ENCODE measurements at regions not wholly inside any gene's neighbourhood (a gene's known extent, or its start where the extent isn't known, plus 50 kb on each side); places are given as distances from the start of the nearest gene placed in this dataset.

DNA sequence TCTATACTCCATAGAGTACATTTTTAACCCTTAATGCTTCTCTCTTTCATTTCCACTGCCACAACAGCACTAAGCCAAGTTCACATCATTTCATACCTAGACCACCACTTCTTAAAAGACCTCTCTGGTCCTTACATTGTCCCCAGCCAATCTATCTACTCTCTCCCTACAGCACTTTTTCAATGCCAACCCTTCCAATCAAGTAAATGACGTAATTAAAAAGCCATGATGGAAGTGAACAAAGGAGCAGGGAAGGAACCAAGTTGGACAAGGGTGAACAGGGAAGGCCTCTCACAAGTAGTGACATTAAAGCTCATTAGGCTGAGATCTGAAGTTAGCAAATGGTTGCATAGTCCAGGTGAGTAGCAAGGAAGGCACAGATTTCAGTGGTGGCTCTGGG lies 195.1 kb upstream of the CCDC150 start:
- Histone ChIP-seq H3K27me3 (ENCODE audit: control insufficient read depth in 1 of 2, insufficient read depth in 2 of 2, low read length in 2 of 2) (peaks cover 0 to 6% of the 10 kb centered on the region in 2 donors), H3K36me3 (ENCODE audit: control insufficient read depth in 1 of 2, insufficient read depth in 2 of 2, low read length in 2 of 2) (no peaks in the 10 kb centered on the region), H3K9ac (ENCODE audit: low read depth in 1 of 2, low read length in 2 of 2) (no peak overlapping the region), H3K9me3 (ENCODE audit: control insufficient read depth in 1 of 2, low read length in 2 of 2) (no peaks in the 10 kb centered on the region), H3K27ac (ENCODE audit: low read depth, low read length) (no peak overlapping the region), H3K4me3 (ENCODE audit: low read depth in 1 of 2, low read length in 2 of 2) (no peak overlapping the region), H3K4me1 (ENCODE audit: control insufficient read depth in 1 of 2, insufficient read depth in 2 of 2, low read length in 2 of 2) (no peaks in the 10 kb centered on the region)

GRCh38 chr2:196445991-196446390 lies 193.5 kb upstream of the CCDC150 start:
- Histone ChIP-seq H3K36me3 (ENCODE audit: control insufficient read depth in 1 of 2, insufficient read depth in 2 of 2, low read length in 2 of 2) (no peaks in the 10 kb centered on the region), H3K9ac (ENCODE audit: low read depth in 1 of 2, low read length in 2 of 2) (no peak overlapping the region), H3K4me3 (ENCODE audit: low read depth in 1 of 2, low read length in 2 of 2) (no peak overlapping the region), H3K27ac (ENCODE audit: low read depth, low read length) (no peak overlapping the region), H3K4me1 (ENCODE audit: control insufficient read depth in 1 of 2, insufficient read depth in 2 of 2, low read length in 2 of 2) (no peaks in the 10 kb centered on the region), H3K9me3 (ENCODE audit: control insufficient read depth in 1 of 2, low read length in 2 of 2) (no peaks in the 10 kb centered on the region), H3K27me3 (ENCODE audit: control insufficient read depth in 1 of 2, insufficient read depth in 2 of 2, low read length in 2 of 2) (peaks cover 0 to 6% of the 10 kb centered on the region in 2 donors)

DNA sequence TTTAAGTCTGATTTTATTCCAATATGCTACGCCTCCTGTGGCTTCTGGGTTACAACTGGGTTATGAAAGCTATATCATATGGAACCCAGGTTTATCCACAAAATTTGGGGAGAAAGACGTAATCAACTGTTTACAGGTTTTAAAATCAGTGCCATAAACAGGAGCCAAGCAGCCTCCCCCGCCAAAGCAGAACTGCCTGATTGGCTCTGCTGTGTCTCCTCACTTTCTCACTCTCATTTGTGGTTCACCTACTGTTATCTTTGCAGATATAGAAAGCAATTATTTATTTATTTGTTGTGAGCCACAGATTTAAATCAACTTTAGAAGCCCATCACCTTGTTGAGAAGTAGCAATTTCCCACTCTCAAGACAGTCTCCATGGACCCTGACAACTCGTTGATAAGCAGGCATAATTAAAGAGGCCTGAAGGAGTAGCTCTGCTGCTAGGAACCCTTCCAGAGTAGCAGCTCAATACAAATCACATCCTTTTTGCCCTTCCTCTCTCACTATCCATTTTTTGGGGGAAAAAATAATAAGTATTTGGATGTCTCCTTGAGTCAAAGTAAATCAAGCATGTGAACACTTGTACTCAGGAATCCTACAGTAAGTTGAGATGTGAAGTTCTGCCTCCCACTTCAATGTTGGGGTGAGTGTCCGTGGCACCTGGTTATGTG lies 191.0 kb upstream of the CCDC150 start:
- Histone ChIP-seq H3K4me3 (ENCODE audit: low read depth in 1 of 2, low read length in 2 of 2) (no peak overlapping the region), H3K4me1 (ENCODE audit: control insufficient read depth in 1 of 2, insufficient read depth in 2 of 2, low read length in 2 of 2) (no peaks in the 10 kb centered on the region), H3K36me3 (ENCODE audit: control insufficient read depth in 1 of 2, insufficient read depth in 2 of 2, low read length in 2 of 2) (no peaks in the 10 kb centered on the region), H3K9ac (ENCODE audit: low read depth in 1 of 2, low read length in 2 of 2) (no peak overlapping the region), H3K27me3 (ENCODE audit: control insufficient read depth in 1 of 2, insufficient read depth in 2 of 2, low read length in 2 of 2) (peaks cover 0 to 6% of the 10 kb centered on the region in 2 donors), H3K9me3 (ENCODE audit: control insufficient read depth in 1 of 2, low read length in 2 of 2) (no peaks in the 10 kb centered on the region), H3K27ac (ENCODE audit: low read depth, low read length) (no peak overlapping the region)

DNA sequence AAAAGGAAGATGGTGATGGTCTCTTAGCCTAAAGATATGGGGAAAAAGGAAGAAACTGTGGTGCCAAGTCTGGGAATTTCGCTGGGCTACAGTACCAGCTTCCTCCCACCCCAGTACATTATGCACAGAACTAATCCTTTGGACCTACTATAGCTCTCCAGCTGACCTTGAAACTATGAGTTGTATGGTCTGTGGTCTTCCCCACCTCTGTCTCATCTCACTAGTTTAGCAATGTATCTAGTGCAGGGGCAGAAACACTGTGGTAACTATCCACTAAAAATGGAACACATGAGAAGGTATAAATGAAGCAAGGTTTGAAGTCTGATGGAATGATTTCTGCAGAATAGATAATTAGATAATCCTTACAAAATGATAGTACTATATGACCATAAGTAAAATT lies 190.4 kb upstream of the CCDC150 start:
- Histone ChIP-seq H3K27me3 (ENCODE audit: control insufficient read depth in 1 of 2, insufficient read depth in 2 of 2, low read length in 2 of 2) (peaks cover 0 to 6% of the 10 kb centered on the region in 2 donors), H3K9me3 (ENCODE audit: control insufficient read depth in 1 of 2, low read length in 2 of 2) (no peaks in the 10 kb centered on the region), H3K4me1 (ENCODE audit: control insufficient read depth in 1 of 2, insufficient read depth in 2 of 2, low read length in 2 of 2) (no peaks in the 10 kb centered on the region), H3K4me3 (ENCODE audit: low read depth in 1 of 2, low read length in 2 of 2) (no peak overlapping the region), H3K27ac (ENCODE audit: low read depth, low read length) (no peak overlapping the region), H3K9ac (ENCODE audit: low read depth in 1 of 2, low read length in 2 of 2) (no peak overlapping the region), H3K36me3 (ENCODE audit: control insufficient read depth in 1 of 2, insufficient read depth in 2 of 2, low read length in 2 of 2) (no peaks in the 10 kb centered on the region)

- no peaks in the 10 kb centered on the region for H3K4me1 ChIP-seq (ENCODE audit: control insufficient read depth in 1 of 2, insufficient read depth in 2 of 2, low read length in 2 of 2)
- H3K27me3 ChIP-seq (ENCODE audit: control insufficient read depth in 1 of 2, insufficient read depth in 2 of 2, low read length in 2 of 2), result peaks cover 0 to 8% of the 10 kb centered on the region in 2 donors
- H3K4me3 ChIP-seq (ENCODE audit: low read depth in 1 of 2, low read length in 2 of 2), result no peak overlapping the region
- H3K36me3 ChIP-seq (ENCODE audit: control insufficient read depth in 1 of 2, insufficient read depth in 2 of 2, low read length in 2 of 2), result no peaks in the 10 kb centered on the region
- H3K9me3 ChIP-seq (ENCODE audit: control insufficient read depth in 1 of 2, low read length in 2 of 2), result no peaks in the 10 kb centered on the region
- H3K27ac ChIP-seq (ENCODE audit: low read depth, low read length), result no peak overlapping the region
- H3K9ac ChIP-seq (ENCODE audit: low read depth in 1 of 2, low read length in 2 of 2), result no peak overlapping the region
Measured at GRCh38 chr2:196452758-196453157, 186.8 kb upstream of the CCDC150 start.

GRCh38 chr2:196453613-196454047 lies 185.9 kb upstream of the CCDC150 start:
- no peak overlapping the region for H3K9ac ChIP-seq (ENCODE audit: low read depth in 1 of 2, low read length in 2 of 2)
- H3K4me1 ChIP-seq (ENCODE audit: control insufficient read depth in 1 of 2, insufficient read depth in 2 of 2, low read length in 2 of 2), result no peaks in the 10 kb centered on the region
- H3K4me3 ChIP-seq (ENCODE audit: low read depth in 1 of 2, low read length in 2 of 2), result no peak overlapping the region
- no peak overlapping the region for H3K27ac ChIP-seq (ENCODE audit: low read depth, low read length)
- no peaks in the 10 kb centered on the region for H3K36me3 ChIP-seq (ENCODE audit: control insufficient read depth in 1 of 2, insufficient read depth in 2 of 2, low read length in 2 of 2)
- no peaks in the 10 kb centered on the region for H3K9me3 ChIP-seq (ENCODE audit: control insufficient read depth in 1 of 2, low read length in 2 of 2)
- H3K27me3 ChIP-seq (ENCODE audit: control insufficient read depth in 1 of 2, insufficient read depth in 2 of 2, low read length in 2 of 2), result peaks cover 0 to 8% of the 10 kb centered on the region in 2 donors

DNA sequence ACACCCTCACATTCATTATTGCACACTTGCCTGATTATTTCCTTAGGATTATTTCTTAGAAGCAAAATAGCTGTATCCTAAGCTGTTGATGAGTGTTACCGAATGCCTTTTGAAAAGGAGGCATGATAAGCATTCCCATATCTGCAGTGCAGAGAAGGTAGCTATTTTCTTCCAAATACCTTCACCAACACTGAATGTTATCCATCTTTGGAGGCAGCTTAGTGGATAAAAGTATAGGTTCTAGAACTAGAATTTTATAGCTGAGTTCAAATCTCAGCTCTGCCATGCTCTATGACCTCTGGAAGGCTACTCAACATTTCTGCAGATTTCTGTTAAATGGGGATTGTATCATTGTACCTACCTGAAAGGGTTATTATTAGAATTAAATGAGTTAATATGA lies 185.0 kb upstream of the CCDC150 start:
- peaks cover 3 to 8% of the 10 kb centered on the region in 2 donors for H3K27me3 ChIP-seq (ENCODE audit: control insufficient read depth in 1 of 2, insufficient read depth in 2 of 2, low read length in 2 of 2)
- no peaks in the 10 kb centered on the region for H3K36me3 ChIP-seq (ENCODE audit: control insufficient read depth in 1 of 2, insufficient read depth in 2 of 2, low read length in 2 of 2)
- H3K27ac ChIP-seq (ENCODE audit: low read depth, low read length), result no peak overlapping the region
- no peaks in the 10 kb centered on the region for H3K9me3 ChIP-seq (ENCODE audit: control insufficient read depth in 1 of 2, low read length in 2 of 2)
- H3K4me3 ChIP-seq (ENCODE audit: low read depth in 1 of 2, low read length in 2 of 2), result no peak overlapping the region
- H3K9ac ChIP-seq (ENCODE audit: low read depth in 1 of 2, low read length in 2 of 2), result no peak overlapping the region
- no peaks in the 10 kb centered on the region for H3K4me1 ChIP-seq (ENCODE audit: control insufficient read depth in 1 of 2, insufficient read depth in 2 of 2, low read length in 2 of 2)

DNA sequence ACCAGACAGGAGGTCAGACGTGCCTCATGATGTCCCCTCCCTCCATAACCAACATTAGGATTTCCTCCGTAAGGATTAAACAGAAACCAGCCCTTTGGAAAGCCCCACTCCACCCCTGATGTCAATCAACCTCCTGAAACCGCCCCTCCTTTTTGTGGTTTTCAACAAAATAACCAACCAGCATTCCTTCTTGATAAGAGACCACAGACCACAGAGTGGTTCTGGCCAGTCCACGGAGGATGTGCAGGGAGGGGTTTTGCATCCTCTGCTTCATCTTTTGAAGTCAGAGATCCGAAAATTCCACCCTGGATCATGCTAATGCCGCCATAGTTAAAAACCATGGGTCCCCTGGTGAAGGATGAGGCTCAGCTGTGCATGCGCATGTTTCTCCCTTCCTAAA lies 180.0 kb upstream of the CCDC150 start:
- H3K4me1 ChIP-seq (ENCODE audit: control insufficient read depth in 1 of 2, insufficient read depth in 2 of 2, low read length in 2 of 2), result no peaks in the 10 kb centered on the region
- H3K4me3 ChIP-seq (ENCODE audit: low read depth in 1 of 2, low read length in 2 of 2), result no peak overlapping the region

GRCh38 chr2:196463706-196464105 lies 175.8 kb upstream of the CCDC150 start:
- no peaks in the 10 kb centered on the region for H3K9me3 ChIP-seq (ENCODE audit: control insufficient read depth in 1 of 2, low read length in 2 of 2)
- H3K9ac ChIP-seq (ENCODE audit: low read depth in 1 of 2, low read length in 2 of 2), result no peak overlapping the region
- peaks cover 0 to 6% of the 10 kb centered on the region in 2 donors for H3K27me3 ChIP-seq (ENCODE audit: control insufficient read depth in 1 of 2, insufficient read depth in 2 of 2, low read length in 2 of 2)
- no peaks in the 10 kb centered on the region for H3K36me3 ChIP-seq (ENCODE audit: control insufficient read depth in 1 of 2, insufficient read depth in 2 of 2, low read length in 2 of 2)
- H3K4me3 ChIP-seq (ENCODE audit: low read depth in 1 of 2, low read length in 2 of 2), result no peak overlapping the region
- H3K27ac ChIP-seq (ENCODE audit: low read depth, low read length), result no peak overlapping the region
- no peaks in the 10 kb centered on the region for H3K4me1 ChIP-seq (ENCODE audit: control insufficient read depth in 1 of 2, insufficient read depth in 2 of 2, low read length in 2 of 2)

More for the DNA sequence above, 180.0 kb upstream of the CCDC150 start:
- Histone ChIP-seq H3K36me3 (ENCODE audit: control insufficient read depth in 1 of 2, insufficient read depth in 2 of 2, low read length in 2 of 2) (no peaks in the 10 kb centered on the region), H3K9me3 (ENCODE audit: control insufficient read depth in 1 of 2, low read length in 2 of 2) (no peaks in the 10 kb centered on the region), H3K27ac (ENCODE audit: low read depth, low read length) (no peak overlapping the region), H3K9ac (ENCODE audit: low read depth in 1 of 2, low read length in 2 of 2) (no peak overlapping the region), H3K27me3 (ENCODE audit: control insufficient read depth in 1 of 2, insufficient read depth in 2 of 2, low read length in 2 of 2) (peaks cover 3 to 5% of the 10 kb centered on the region in 2 donors)

- H3K4me3 ChIP-seq (ENCODE audit: low read depth in 1 of 2, low read length in 2 of 2), result no peak overlapping the region
- peaks cover 0 to 3% of the 10 kb centered on the region in 2 donors for H3K27me3 ChIP-seq (ENCODE audit: control insufficient read depth in 1 of 2, insufficient read depth in 2 of 2, low read length in 2 of 2)
- H3K9me3 ChIP-seq (ENCODE audit: control insufficient read depth in 1 of 2, low read length in 2 of 2), result no peaks in the 10 kb centered on the region
- H3K9ac ChIP-seq (ENCODE audit: low read depth in 1 of 2, low read length in 2 of 2), result no peak overlapping the region
- no peaks in the 10 kb centered on the region for H3K4me1 ChIP-seq (ENCODE audit: control insufficient read depth in 1 of 2, insufficient read depth in 2 of 2, low read length in 2 of 2)
- H3K36me3 ChIP-seq (ENCODE audit: control insufficient read depth in 1 of 2, insufficient read depth in 2 of 2, low read length in 2 of 2), result no peaks in the 10 kb centered on the region
- H3K27ac ChIP-seq (ENCODE audit: low read depth, low read length), result no peak overlapping the region
Measured at GRCh38 chr2:196464311-196464710, 175.2 kb upstream of the CCDC150 start.
